IPS DF 4.7 (cell line): ENCODE measurements at regions not wholly inside any gene's neighbourhood (a gene's known extent, or its start where the extent isn't known, plus 50 kb on each side); places are given as distances from the start of the nearest gene placed in this dataset.
"Not testable (repeated sequence)": the region's sequence is repeated elsewhere in the genome, so short reads cannot be mapped to it uniquely, and the experiment has no call there.

ENCODE experiments used
- DNase-seq: peaks from one replicate; pipeline ENCODE4 v3.0.0-alpha.2; 2013; ENCODE audit warnings: low spot score; ENCODE audit errors: extremely low read depth

DNA sequence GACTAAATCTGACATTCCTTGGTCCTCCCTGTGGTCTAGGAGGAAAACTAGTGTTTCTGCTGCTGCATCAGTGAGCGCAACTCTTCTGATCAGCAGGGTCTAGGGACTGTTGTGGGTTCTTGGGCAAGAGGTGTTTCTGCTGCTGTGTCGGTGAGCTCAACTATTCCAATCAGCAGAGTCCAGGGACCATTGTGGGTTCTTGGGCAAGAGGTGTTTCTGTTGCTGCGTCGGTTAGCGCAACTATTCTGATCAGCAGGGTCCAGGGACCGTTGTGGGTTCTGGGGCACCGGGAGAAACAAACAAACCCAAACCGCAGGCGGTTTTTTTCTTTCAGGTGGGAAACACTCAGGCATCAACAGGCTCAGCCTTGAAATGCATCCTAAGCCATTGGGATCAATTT lies 140.9 kb downstream of the FASLG start:
- not testable (repeated sequence) for DNase-seq

- no peak for DNase-seq
These were observed 142.9 kb downstream of the FASLG start for GRCh38 chr1:172801771-172802322.

DNA sequence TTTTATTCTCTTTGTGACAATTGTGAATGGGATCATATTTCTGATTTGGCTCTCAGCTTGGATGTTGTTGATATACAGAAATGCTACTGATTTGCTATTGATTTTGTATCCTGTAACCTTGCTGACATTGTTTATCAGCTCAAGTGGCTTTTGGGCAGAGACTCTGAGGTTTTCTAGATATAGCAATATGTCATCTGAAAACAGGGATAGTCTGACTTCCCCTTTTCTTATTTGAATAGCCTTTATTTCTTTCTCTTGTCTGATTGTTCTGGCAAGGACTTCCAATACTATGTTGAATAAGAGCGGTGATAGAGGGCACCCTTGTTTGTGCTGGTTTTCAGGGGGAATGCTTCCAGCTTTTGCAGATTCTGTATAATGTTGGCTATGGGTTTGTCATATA lies 150.8 kb downstream of the FASLG start:
- DNase-seq, result no peak

- no peak for DNase-seq
These were observed 151.7 kb downstream of the FASLG start for GRCh38 chr1:172810480-172811175.

DNA sequence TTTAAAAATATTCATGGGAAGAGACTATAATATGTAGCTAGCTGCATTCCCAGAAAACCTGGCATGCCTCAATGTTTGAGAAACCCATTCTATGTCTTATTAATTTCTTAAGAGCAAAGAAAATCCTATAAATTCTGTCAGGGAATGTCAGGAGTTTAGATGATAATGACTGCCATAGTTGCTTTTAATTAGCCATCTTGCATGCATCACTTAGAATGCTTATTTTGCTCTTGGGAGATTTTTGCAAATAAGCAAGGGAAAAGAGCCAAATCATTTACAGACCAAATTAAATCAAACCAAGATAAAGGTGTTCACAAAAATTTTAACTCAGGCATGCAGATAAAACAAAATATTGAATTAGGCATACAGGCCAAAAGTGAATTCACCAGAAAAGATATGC lies 152.8 kb downstream of the FASLG start:
- DNase-seq, result no peak

DNA sequence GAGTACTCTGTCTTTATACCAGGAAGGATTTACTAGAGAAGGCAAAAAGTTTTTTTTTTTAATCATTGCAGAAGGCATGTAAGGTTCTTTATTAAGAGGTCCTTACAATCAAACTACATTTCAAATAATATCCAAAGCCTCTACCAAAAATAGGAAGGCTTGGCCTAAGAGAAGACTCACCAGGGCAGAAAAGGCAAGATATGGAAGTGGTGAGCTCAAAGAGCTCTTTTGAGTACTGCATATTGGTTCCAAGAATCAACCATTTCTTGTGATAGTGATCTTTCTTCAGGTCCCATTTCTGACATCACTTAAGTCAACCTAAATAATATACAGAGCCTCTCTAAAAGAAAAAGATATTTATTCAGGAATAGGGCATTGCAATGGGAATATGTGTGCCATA lies 153.2 kb downstream of the FASLG start:
- no peak for DNase-seq

GRCh38 chr1:172813330-172813729 lies 154.4 kb downstream of the FASLG start:
- no peak for DNase-seq

- no peak for DNase-seq
These were observed 155.5 kb downstream of the FASLG start for GRCh38 chr1:172814428-172814827.

GRCh38 chr1:172815740-172816139 lies 156.8 kb downstream of the FASLG start:
- no peak for DNase-seq

- no peak for DNase-seq
These were observed 160.1 kb downstream of the FASLG start for GRCh38 chr1:172818841-172819527.

- DNase-seq, result no peak
These were observed 161.7 kb downstream of the FASLG start for GRCh38 chr1:172820475-172821158.

DNA sequence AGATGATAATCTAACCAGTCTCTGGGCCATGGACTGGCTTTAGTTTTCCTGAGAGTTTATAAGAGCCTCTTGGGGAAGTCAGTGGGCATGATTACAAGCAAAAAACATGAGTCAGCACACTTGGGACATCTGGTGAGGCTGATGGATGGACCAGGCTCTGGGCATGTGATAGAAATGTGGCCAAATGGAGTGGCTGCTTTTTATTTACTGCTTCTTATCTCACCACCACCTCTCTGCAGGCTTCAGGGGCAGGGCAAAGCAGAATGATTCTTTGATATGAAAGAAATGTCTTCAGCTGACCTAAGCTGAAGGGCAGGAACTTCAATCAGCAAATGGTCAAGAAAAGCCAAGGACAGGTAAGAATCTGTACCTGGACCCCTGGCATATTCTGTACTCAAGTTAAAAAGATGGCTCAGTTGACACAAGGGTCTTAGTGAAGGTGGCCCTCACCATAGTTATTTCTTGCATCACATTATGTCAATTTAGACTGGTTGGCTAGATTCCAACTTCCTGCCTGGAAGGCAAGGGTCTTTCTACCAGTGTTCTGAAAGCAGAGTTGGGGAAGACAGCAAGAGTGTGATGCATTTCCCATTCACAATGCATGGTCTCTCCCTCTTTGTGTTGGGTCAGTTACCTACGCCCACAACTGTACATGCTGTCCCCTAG lies 162.8 kb downstream of the FASLG start:
- DNase-seq, result no peak

DNA sequence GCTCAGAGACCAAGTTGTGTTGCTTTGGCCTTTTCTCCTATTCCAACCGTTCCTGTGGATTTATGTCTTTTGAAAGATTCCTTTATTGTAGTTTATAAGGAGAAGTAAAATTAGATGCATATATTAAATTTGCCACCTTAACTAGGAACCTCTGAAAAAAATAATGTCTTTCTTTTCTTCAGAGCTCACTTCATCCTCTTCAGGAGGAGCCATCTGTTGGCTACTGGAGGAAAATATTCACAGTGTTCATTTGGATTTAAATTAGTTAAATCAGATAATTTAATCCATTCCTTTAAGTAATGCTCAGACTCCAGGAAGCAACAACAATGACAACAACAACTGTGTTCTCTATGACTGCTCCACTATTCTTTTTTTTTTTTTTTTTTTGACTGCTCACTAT lies 164.0 kb downstream of the FASLG start:
- no peak for DNase-seq

GRCh38 chr1:172823534-172823933 lies 164.6 kb downstream of the FASLG start:
- no peak for DNase-seq

DNA sequence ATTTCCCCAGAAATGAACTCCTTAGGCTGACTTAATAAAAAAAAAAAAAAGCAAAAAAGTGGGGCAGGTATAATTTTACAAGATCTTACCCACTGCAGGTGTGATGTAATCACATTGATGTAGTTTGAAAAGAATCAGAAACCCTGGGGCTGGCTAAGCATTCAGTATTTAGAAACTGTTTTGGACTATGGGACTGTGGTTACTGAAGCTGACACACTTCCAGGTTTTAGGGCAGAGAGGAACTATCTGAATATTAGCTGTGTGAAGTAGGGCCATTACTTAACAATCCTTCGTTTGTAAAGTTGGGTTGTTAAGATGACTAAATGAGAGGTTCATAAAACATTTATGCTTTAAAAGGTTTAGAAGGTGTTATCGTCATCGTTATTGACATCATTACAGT lies 165.3 kb downstream of the FASLG start:
- no peak for DNase-seq

GRCh38 chr1:172826096-172826741 lies 167.3 kb downstream of the FASLG start:
- no peak for DNase-seq

DNA sequence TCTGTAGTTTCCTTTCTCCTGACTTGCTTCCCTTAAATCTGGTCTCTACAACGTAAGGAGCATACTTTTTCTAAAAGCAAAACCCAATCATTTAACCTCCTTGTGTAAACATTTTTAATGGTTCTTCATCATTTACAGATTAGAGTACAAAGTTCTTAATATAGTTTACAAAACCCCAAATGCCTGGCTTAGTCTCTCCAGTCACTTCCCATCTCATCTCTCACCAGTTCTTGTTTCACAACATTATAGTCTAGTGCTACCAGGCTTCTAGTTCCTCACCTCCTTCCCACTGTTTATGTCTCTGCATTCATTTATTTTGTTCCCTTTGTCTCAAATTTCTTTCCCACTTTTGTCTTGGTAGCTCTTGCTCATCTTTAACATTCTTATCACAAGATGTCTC lies 168.4 kb downstream of the FASLG start:
- DNase-seq, result no peak

DNA sequence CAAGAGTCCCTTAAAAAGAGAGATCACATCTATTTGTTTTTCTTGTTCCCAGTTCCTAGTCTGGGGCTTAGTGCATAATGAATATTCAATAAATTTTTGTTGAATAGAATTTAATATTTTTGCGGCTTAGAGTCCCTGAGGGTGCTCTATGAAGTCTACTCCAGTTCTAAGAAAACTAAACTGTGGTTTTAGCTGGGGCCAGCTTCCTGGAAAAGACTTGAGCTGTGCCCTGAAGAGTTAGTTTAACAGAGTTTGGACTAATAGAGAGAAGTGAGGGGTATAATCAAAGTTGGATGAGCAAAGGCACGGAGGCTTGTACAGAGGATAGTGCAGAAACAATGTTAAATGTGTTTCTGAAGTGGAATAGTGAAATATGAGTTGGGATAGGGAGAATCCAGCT lies 168.9 kb downstream of the FASLG start:
- DNase-seq, result no peak

- no peak for DNase-seq
These were observed 173.3 kb downstream of the FASLG start for GRCh38 chr1:172832006-172832725.

GRCh38 chr1:172833954-172834353 lies 175.1 kb downstream of the FASLG start:
- DNase-seq, result no peak

GRCh38 chr1:172834609-172835008 lies 175.7 kb downstream of the FASLG start:
- DNase-seq, result no peak
